HepG2 (cell line): ENCODE measurements at regions not wholly inside any gene's neighbourhood (a gene's known extent, or its start where the extent isn't known, plus 50 kb on each side); places are given as distances from the start of the nearest gene placed in this dataset.

ENCODE experiments used
- CHD2 ChIP-seq: IDR thresholded peaks from 2 replicates; pipeline ENCODE4 v1.6.1; 2011; ENCODE audit warnings: low read depth, low read length, improper control_type of control experiment
- POLR2A ChIP-seq, 2 experiments: IDR thresholded peaks; 2 replicates each; pipeline ENCODE4 v1.6.1; 2011; ENCODE audit warnings: low read depth in 2 of 2, low read length in 2 of 2, mild to moderate bottlenecking in 1 of 2, moderate library complexity in 1 of 2; ENCODE audit not compliant: insufficient read depth in 1 of 2

DNA sequence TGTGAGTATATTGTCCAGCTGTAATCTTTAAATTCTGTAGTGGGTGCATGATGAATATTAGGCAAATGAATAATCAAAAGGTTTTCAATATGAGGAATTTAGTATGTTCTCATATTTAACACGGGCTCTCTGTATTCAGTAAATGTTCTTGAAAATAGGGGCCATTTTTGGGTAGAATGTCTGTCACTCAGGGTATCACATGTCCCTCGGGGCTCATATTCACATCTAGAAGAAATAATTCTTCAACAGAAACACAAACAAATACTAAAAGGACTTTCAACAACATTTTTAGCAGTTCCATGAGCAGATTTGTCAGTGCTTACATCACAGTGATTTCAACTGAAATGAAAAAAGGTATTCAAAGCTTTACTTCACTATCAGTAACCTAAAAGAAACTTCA lies 1388.4 kb upstream of the MIR17HG start:
- no peak for TF ChIP-seq CHD2
- no peak for TF ChIP-seq POLR2A (IDR thresholded peaks at IDR 0.05; ENCODE audit: insufficient read depth in 1 of 2, low read depth in 2 of 2, low read length in 2 of 2)
